Lower lobe of right lung (tissue), 2 donors: ENCODE measurements at regions not wholly inside any gene's neighbourhood (a gene's known extent, or its start where the extent isn't known, plus 50 kb on each side); places are given as distances from the start of the nearest gene placed in this dataset.

ENCODE experiments used
- ATAC-seq, 2 donors: fragments of 200-7000 bp; cut with Tn5 transposase; one replicate each; pipeline ENCODE4 v1.9.1; 2020 to 2022; ENCODE audit warnings: mild to moderate bottlenecking in 2 of 2, moderate library complexity in 2 of 2
- DNase-seq: peaks from one replicate; pipeline ENCODE4 v3.0.0-alpha.2; 2020
- H3K27ac ChIP-seq: fragments of 200-600 bp; one replicate; pipeline ENCODE4 v1.8.0; 2022
- H3K27me3 ChIP-seq: fragments of 200-600 bp; one replicate; pipeline ENCODE4 v1.8.0; 2022; ENCODE audit warnings: low read depth
- H3K36me3 ChIP-seq: fragments of 200-600 bp; one replicate; pipeline ENCODE4 v1.8.0; 2022; ENCODE audit warnings: mild to moderate bottlenecking
- H3K4me1 ChIP-seq: fragments of 200-600 bp; one replicate; pipeline ENCODE4 v1.8.0; 2022
- H3K4me3 ChIP-seq: fragments of 200-600 bp; one replicate; pipeline ENCODE4 v1.8.0; 2022; ENCODE audit warnings: mild to moderate bottlenecking
- H3K9me3 ChIP-seq: fragments of 200-600 bp; one replicate; pipeline ENCODE4 v1.8.0; 2022
- CTCF ChIP-seq: fragments of 200-600 bp; IDR thresholded peaks from one replicate; pipeline ENCODE4 v1.8.0; 2022; ENCODE audit warnings: antibody characterized with exemption, mild to moderate bottlenecking
- intact Hi-C: fragments of 100-400 bp; cut with DNase I; formaldehyde crosslinking; loops from one replicate; pipeline ENCODE4 v1.11.0; 2022
- donor health status: DM: no; HTN: yes; CAD: no; lungs with severe emphysema.

GRCh38 chr16:50991006-50991405 is 160.1 kb downstream of the SALL1 start:
- H3K27me3 ChIP-seq, result no peaks in the 10 kb centered on the region
- no peak overlapping the region for H3K4me3 ChIP-seq
- no peaks in the 10 kb centered on the region for H3K4me1 ChIP-seq
- H3K27ac ChIP-seq, result no peak overlapping the region
- intact Hi-C loops, result no loop called here
- no peak for ATAC-seq
- DNase-seq, result no peak
- H3K36me3 ChIP-seq, result no peaks in the 10 kb centered on the region
- no peak for TF ChIP-seq CTCF
- no peaks in the 10 kb centered on the region for H3K9me3 ChIP-seq

- Histone ChIP-seq H3K36me3 (no peaks in the 10 kb centered on the region), H3K4me1 (no peaks in the 10 kb centered on the region), H3K27me3 (no peaks in the 10 kb centered on the region), H3K27ac (no peak overlapping the region), H3K9me3 (no peaks in the 10 kb centered on the region), H3K4me3 (no peak overlapping the region)
- ATAC-seq (no peak), DNase-seq (no peak)
- intact Hi-C loops, result no loop called here
- TF ChIP-seq CTCF, result no peak
Measured at GRCh38 chr16:50989047-50989446, 162.0 kb downstream of the SALL1 start.

GRCh38 chr16:50988441-50988840 is 162.6 kb downstream of the SALL1 start:
- ATAC-seq (no peak), DNase-seq (no peak)
- Histone ChIP-seq H3K9me3 (no peaks in the 10 kb centered on the region), H3K36me3 (no peaks in the 10 kb centered on the region), H3K4me3 (no peak overlapping the region), H3K27ac (no peak overlapping the region), H3K4me1 (no peaks in the 10 kb centered on the region), H3K27me3 (no peaks in the 10 kb centered on the region)
- intact Hi-C loops, result no loop called here
- TF ChIP-seq CTCF, result no peak

- no peak for TF ChIP-seq CTCF
- Histone ChIP-seq H3K36me3 (no peaks in the 10 kb centered on the region), H3K27me3 (no peaks in the 10 kb centered on the region), H3K27ac (no peak overlapping the region), H3K9me3 (no peaks in the 10 kb centered on the region), H3K4me1 (no peaks in the 10 kb centered on the region), H3K4me3 (no peak overlapping the region)
- DNase-seq (no peak), ATAC-seq (no peak)
- intact Hi-C loops, result no loop called here
Measured at GRCh38 chr16:50986453-50986852, 164.6 kb downstream of the SALL1 start.

GRCh38 chr16:50985733-50986132 is 165.3 kb downstream of the SALL1 start:
- TF ChIP-seq CTCF, result no peak
- Histone ChIP-seq H3K27me3 (no peaks in the 10 kb centered on the region), H3K27ac (no peak overlapping the region), H3K4me3 (no peak overlapping the region), H3K9me3 (no peaks in the 10 kb centered on the region), H3K36me3 (no peaks in the 10 kb centered on the region), H3K4me1 (no peaks in the 10 kb centered on the region)
- DNase-seq (no peak), ATAC-seq (no peak)
- intact Hi-C loops, result no loop called here

GRCh38 chr16:50984688-50985087 is 166.4 kb downstream of the SALL1 start:
- TF ChIP-seq CTCF, result no peak
- Histone ChIP-seq H3K27me3 (no peaks in the 10 kb centered on the region), H3K4me3 (no peak overlapping the region), H3K4me1 (no peaks in the 10 kb centered on the region), H3K9me3 (no peaks in the 10 kb centered on the region), H3K27ac (no peak overlapping the region), H3K36me3 (no peaks in the 10 kb centered on the region)
- intact Hi-C loops, result no loop called here
- ATAC-seq (no peak), DNase-seq (no peak)
